ENCODE measurements at regions not wholly inside any gene's neighbourhood (a gene's known extent, or its start where the extent isn't known, plus 50 kb on each side); places are given as distances from the start of the nearest gene placed in this dataset.

GRCh38 chr4:167290678-167291077 lies 56.4 kb upstream of the SPOCK3 start:
- peak; percentile 24 for DNase-seq (ENCODE audit: low spot score)

DNA sequence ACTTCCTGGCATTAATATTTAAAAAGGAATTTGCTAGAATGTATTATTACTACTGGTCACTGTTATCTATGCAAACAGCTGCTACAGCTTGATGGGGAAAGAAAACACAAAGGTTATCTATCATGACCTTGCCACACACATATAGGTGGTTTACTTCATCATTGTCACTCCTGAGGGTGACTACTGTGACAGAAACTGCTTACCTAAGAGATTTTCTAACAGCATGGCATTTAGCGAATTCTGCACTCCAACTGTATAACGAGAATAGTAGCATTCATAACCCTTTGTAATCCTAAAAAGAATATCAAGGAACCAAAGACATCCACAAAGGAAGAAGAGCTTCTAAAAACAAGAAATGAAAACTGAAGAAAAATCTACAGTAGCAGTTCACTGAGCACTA lies 74.6 kb upstream of the SPOCK3 start:
- DNase-seq (ENCODE audit: low spot score) = no peak

GRCh38 chr4:167321299-167321698 lies 87.0 kb upstream of the SPOCK3 start:
- DNase-seq (ENCODE audit: low spot score) = no peak

- DNase-seq (ENCODE audit: low spot score) = no peak
These were observed 105.5 kb upstream of the SPOCK3 start for GRCh38 chr4:167339781-167340180.

- no peak for DNase-seq (ENCODE audit: low spot score)
These were observed 125.4 kb upstream of the SPOCK3 start for GRCh38 chr4:167359711-167360110.

DNA sequence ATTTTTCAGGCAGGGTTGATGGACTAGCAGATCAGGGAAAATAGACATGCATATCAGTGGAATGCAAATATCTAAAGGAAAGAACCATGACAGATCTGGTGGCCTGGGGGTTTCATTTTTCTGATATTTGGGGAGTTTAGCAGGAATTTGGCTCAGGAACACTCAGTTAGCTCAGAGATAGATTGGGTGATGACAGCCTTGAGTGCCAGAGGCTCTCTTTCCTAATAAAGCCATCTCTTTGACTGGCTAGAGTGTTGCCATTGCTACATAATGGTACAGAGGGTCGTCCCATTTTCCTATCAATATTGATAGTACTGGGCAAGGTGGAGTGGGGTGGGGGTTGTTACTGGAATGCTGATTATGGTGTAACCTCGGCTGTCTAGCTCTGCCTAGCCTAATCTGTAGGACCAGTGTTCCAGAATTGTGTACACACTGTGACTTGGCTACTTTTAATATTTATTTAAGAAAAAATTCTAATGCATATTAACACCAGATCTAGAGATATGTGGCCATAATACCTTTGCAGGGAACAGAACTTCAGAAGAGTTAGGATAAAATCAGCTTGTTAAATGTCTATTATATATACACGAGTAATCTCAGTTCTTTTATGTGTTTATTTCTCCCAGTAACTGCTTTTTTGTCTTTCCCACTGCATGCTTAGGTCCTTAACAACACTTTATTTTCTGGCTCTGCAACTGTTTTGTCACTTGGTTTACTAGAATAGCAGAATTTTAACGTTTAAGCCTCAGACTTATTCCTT lies 145.0 kb upstream of the SPOCK3 start:
- DNase-seq (ENCODE audit: low spot score) = no peak

DNA sequence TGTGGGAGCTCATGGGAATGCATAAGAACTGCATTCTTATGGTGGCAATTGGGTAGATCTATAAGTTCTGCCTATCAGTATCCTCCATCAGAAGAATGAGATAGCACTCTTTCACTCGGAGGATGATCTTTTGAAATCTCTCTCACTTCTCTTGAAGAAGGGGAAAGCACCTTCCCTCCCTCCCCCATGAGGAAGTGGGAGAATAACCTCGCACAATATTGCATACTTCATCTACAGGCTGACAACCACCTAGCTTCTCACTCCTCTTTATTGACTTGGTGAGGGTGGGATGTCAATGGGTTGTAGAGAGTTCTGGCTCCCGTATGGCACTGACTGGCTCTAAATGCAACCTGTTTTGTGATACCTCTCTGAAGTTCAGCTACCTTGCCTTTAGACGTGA lies 146.7 kb upstream of the SPOCK3 start:
- no peak for DNase-seq (ENCODE audit: low spot score)

- no peak for DNase-seq (ENCODE audit: low spot score)
These were observed 149.0 kb upstream of the SPOCK3 start for GRCh38 chr4:167383291-167383690.

DNA sequence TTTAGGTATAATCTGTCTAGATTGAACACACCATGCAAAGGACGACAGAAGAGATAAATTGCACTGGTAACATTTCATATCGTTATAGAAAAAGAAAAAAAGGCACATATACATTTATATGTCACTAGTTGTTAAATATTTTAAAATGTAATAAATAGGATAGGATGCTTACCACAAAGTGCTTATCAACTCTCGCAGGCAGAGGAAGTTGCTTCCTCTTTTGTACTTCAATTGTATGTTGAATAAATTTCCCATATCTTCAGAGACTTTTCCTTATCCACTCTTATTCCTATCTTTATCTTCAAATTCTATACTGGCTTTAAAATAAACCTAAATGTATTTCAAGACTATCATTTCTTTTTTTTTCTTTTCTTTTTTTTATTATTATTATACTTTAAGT lies 163.3 kb upstream of the SPOCK3 start:
- no peak for DNase-seq (ENCODE audit: low spot score)

DNA sequence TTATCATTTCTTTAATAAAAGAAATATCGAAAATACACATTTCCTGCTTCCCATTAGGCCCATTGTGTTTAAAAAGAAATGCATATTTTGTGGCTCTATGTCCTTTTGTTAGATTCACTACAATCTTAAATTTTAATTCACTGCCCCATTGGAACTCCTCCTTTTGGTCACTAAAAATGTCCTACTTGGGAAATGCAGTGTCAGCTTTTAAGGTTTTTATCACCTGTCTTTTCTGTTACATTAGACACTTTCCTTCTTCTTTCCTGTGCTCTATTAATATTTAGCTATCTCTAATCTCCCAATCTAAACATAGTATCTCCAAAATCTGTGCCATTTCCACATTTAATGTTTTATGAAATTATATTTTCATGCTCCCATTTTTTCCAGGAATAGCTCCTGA lies 164.9 kb upstream of the SPOCK3 start:
- DNase-seq (ENCODE audit: low spot score) = no peak

DNA sequence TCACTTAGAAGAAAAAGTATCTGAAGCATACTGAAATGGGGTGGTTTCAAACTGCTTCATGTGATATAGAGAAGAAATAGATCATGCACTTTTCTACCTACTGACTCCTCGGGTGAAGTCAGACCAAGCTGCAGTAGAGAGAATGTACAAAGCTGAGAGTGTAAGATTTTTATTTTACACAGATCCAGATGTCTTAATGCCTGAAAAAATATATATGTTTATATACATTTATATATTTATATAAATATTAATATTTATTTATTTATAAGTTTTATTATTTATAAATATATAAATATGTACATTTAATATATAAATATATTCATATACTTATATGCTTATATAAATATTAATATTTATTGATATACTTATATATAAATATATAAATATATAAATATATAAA lies 171.9 kb upstream of the SPOCK3 start:
- no peak for DNase-seq (ENCODE audit: low spot score)

DNA sequence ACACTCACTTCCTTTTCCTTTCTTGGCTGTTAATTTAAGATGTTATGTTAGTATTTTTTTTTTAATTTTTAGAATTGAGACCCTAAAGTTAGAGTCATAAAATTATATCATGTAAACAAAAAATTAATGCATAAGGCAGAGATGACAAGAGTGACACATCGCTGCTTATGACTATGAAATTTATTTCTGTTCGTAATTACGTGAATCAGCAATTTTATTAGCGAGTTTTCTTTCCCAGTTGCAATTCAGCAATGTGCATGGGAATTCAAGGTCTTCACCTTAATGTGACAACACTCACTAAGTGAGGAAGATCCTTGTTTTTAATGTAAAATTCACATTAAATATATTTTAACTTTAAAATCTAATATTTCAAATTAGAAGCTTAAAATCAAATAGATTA lies 181.2 kb upstream of the SPOCK3 start:
- DNase-seq (ENCODE audit: low spot score) = no peak

DNA sequence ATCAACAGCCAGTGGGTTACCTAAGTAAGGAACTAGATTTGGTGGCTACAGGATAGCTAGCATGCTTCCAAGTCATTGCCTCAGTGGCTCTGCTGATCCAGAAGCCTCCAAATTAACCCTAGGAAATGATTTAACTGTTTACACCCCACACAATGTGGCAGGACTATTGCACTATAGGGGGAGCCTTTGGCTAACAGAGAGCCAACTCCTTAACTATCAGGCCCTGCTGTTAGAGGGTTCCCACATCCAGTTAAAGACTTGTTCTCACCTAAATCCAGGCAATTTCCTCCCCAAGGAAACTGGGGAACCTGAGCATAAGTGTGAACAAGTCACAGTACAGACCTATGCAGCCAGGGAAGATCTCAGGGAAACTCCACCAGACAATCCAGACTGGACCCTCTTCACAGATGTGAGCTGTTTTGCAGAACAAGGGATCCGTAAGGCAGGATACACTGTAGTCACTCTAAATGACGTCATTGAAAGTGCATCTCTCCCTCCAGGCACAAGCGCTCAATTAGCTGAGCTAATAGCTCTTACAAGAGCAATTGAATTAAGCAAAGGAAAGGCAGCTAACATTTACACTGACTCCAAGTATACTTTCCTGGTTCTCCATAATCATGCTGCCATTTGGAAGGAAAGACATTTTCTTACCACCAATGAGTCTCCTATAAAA lies 185.3 kb upstream of the SPOCK3 start:
- DNase-seq (ENCODE audit: low spot score) = no peak

GRCh38 chr4:167421201-167421600 lies 186.9 kb upstream of the SPOCK3 start:
- no peak for DNase-seq (ENCODE audit: low spot score)

- no peak for DNase-seq (ENCODE audit: low spot score)
These were observed 190.3 kb upstream of the SPOCK3 start for GRCh38 chr4:167424341-167425256.

DNA sequence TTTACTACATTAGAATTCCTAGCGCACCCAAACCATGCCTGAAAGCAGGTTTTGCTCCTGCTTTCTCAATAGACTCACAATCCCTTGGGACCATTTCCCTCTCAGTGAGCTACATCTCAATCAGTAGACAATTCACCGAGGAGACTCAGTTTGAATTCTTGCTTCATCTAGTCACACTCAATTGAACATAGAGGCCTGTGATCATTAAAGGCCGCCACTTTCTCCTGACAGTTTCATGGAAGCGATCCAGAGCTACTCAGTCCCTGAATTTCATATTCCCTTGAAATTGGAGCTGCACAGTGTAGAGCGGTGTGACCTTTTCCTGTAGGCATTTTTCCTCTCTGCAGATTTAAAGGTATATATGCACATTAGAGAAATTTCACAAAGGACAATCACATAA lies 193.9 kb upstream of the SPOCK3 start:
- no peak for DNase-seq (ENCODE audit: low spot score)

DNA sequence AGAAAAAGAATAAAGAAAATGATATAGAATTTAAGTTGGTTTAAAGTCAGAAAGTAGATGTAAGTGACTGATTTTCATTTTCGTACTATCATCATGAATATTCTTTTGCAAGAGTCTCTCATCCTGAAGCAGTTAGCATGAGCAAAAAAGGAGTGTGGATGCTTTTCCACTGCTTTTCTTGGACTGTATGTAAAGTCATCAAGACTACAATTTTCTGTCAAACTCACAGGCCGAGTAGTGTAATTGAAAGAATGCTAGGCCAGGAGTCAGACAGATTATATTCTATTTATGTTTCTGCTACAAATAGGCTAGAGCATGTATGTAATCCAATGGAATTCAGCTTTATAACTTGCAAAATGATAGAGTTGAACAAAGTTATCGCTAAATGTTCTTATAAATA lies 197.1 kb upstream of the SPOCK3 start:
- no peak for DNase-seq (ENCODE audit: low spot score)

DNA sequence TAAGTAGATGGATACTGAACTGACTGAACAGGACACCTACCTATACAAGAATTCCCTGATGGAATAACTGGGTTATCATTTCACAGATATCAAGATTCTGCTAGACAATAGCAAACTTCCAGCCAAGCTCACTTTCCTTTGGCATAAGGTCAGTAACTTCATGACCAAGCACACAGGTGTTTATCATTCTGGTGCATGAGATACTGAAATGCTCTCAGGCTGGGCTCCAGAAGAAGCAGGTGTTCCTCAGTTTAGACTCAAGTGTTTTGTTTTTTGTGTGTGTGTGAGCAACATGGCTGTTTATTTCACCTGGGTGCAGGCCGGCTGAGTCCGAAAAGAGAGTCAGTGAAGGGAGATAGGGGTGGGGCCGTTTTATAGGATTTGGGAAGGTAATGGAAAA lies 201.5 kb upstream of the SPOCK3 start:
- DNase-seq (ENCODE audit: low spot score) = no peak

DNA sequence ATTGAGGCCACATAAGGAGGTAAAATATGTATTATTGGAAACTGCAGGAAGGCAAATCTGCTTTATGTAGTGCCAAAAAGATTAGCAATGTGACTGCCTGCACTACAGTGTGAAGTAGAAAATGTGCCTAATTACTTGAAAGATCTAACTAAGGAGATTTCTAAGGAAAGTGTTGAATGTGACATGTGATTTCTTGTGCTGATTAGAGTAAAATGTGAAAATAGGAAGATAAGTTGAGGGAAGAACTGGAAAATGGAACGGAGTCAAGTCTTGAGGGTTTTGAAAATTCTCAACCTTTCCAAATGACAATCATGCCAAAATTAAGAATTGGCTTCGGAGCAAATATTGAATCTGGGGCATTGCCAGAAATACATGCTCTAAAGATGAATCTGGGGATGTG lies 209.5 kb upstream of the SPOCK3 start:
- DNase-seq (ENCODE audit: low spot score) = no peak

- DNase-seq (ENCODE audit: low spot score) = no peak
These were observed 218.7 kb upstream of the SPOCK3 start for GRCh38 chr4:167452922-167453430.

DNA sequence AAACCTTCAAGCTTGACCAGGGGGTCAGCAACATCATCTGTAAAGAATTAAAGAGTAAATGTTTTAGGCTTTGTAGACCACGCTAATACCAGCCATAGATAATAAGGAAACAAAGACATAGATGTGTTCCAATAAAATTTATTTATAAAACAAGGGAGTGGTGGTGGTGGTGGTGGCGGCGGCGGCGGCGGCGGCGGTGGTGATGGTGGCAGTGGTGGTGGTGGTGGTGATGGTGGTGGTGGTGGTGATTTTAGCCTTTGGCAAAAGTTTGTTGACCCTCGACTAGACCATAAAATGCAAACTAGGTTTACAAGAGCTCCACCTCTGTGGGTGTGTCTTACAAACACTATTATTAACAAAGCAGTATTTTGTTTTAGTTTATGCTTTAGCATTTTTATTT lies 222.3 kb upstream of the SPOCK3 start:
- DNase-seq (ENCODE audit: low spot score) = no peak

GRCh38 chr4:167469436-167469835 lies 235.1 kb upstream of the SPOCK3 start:
- DNase-seq (ENCODE audit: low spot score) = no peak

GRCh38 chr4:167475951-167476350 lies 241.7 kb upstream of the SPOCK3 start:
- DNase-seq (ENCODE audit: low spot score) = no peak

Measured in Ammon's horn (tissue), 1 donor.